ENCODE measurements at regions not wholly inside any gene's neighbourhood (a gene's known extent, or its start where the extent isn't known, plus 50 kb on each side); places are given as distances from the start of the nearest gene placed in this dataset.

DNA sequence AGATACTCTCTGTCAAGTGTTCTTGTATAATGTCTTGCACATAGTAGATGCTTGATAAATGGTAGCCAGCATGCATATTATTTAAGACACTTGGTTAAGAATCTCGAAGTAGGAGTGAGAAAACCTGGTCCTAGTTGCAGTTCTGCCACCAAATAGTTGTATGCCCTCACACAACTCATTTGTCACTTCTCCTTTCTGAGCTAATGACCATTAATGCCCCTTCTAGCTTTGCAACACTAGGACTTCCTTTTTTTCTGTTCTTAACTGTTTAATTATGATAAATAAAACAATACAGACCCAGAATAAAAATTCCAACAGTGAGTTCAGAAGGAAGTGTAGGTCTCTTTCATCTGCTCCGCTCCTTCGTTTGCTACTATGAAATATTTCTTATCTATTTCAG is 453.6 kb downstream of the TMEM135 start:
- Histone ChIP-seq H3K9me2 (replicated peaks; ENCODE audit: insufficient read depth, low read length) (no peaks in the 10 kb centered on the region), H3K4me3 (ENCODE audit: low read length) (no peak overlapping the region), H3F3A (ENCODE audit: insufficient read depth, low read length) (no peaks in the 10 kb centered on the region), H3K36me3 (replicated peaks; ENCODE audit: insufficient read depth, low read length) (no peaks in the 10 kb centered on the region), H3K9me3 (replicated peaks; ENCODE audit: insufficient read depth, low read length) (no peaks in the 10 kb centered on the region), H4K20me1 (ENCODE audit: insufficient read depth, low read length) (no peaks in the 10 kb centered on the region), H2AFZ (ENCODE audit: low read length) (no peak overlapping the region), H3K9ac (ENCODE audit: low read length) (no peak overlapping the region), H3K4me2 (ENCODE audit: low read depth, low read length) (no peak overlapping the region), H3K4me1 (ENCODE audit: low read length) (no peaks in the 10 kb centered on the region), H3K27ac (ENCODE audit: low read length) (no peak overlapping the region), H3K27me3 (replicated peaks; ENCODE audit: insufficient read depth, low read length) (no peaks in the 10 kb centered on the region), H3K79me2 (ENCODE audit: low read length) (no peaks in the 10 kb centered on the region)
- no peak for DNase-seq
- TF ChIP-seq EZH2 (optimal IDR thresholded peaks at IDR 0.05; ENCODE audit: low read depth, low read length): no peak
- no peak for TF ChIP-seq EZH2phosphoT487 (IDR thresholded peaks at IDR 0.05; ENCODE audit: low read length)
- TF ChIP-seq, protein P1, sequence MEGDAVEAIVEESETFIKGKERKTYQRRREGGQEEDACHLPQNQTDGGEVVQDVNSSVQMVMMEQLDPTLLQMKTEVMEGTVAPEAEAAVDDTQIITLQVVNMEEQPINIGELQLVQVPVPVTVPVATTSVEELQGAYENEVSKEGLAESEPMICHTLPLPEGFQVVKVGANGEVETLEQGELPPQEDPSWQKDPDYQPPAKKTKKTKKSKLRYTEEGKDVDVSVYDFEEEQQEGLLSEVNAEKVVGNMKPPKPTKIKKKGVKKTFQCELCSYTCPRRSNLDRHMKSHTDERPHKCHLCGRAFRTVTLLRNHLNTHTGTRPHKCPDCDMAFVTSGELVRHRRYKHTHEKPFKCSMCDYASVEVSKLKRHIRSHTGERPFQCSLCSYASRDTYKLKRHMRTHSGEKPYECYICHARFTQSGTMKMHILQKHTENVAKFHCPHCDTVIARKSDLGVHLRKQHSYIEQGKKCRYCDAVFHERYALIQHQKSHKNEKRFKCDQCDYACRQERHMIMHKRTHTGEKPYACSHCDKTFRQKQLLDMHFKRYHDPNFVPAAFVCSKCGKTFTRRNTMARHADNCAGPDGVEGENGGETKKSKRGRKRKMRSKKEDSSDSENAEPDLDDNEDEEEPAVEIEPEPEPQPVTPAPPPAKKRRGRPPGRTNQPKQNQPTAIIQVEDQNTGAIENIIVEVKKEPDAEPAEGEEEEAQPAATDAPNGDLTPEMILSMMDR (IDR thresholded peaks at IDR 0.05; ENCODE audit: low read length): no peak

DNA sequence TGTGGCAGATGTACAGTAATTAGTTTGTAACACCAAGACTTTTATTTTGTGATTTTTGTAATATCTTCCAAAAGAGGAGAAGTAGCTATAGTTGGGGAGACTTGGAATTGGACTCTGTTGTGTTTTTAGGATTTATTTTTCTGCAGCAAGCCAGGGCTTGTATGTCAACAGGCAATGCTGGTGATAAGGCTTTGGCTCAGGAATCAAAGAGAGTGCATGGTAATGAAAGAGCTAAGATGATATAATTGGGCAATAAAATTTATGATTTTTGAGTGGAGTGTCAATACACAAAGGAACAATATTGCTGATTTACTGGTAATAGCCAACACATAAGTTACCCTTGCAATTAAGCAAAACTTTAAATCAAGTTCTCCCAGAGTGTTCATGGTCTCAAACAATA is 452.9 kb downstream of the TMEM135 start:
- no peaks in the 10 kb centered on the region for H4K20me1 ChIP-seq (ENCODE audit: insufficient read depth, low read length)
- H3K27me3 ChIP-seq (replicated peaks; ENCODE audit: insufficient read depth, low read length): no peaks in the 10 kb centered on the region
- no peak overlapping the region for H3K4me2 ChIP-seq (ENCODE audit: low read depth, low read length)
- H3K79me2 ChIP-seq (ENCODE audit: low read length): no peaks in the 10 kb centered on the region
- H3K4me1 ChIP-seq (ENCODE audit: low read length): no peaks in the 10 kb centered on the region
- no peak overlapping the region for H2AFZ ChIP-seq (ENCODE audit: low read length)
- no peaks in the 10 kb centered on the region for H3F3A ChIP-seq (ENCODE audit: insufficient read depth, low read length)
- H3K9ac ChIP-seq (ENCODE audit: low read length): no peak overlapping the region
- no peak overlapping the region for H3K27ac ChIP-seq (ENCODE audit: low read length)
- H3K9me3 ChIP-seq (replicated peaks; ENCODE audit: insufficient read depth, low read length): no peaks in the 10 kb centered on the region
- DNase-seq: no peak
- TF ChIP-seq EZH2phosphoT487 (IDR thresholded peaks at IDR 0.05; ENCODE audit: low read length): no peak
- TF ChIP-seq, protein P1 (IDR thresholded peaks at IDR 0.05; ENCODE audit: low read length): no peak
- TF ChIP-seq EZH2 (optimal IDR thresholded peaks at IDR 0.05; ENCODE audit: low read depth, low read length): no peak
- no peak overlapping the region for H3K4me3 ChIP-seq (ENCODE audit: low read length)
- H3K9me2 ChIP-seq (replicated peaks; ENCODE audit: insufficient read depth, low read length): no peaks in the 10 kb centered on the region
- H3K36me3 ChIP-seq (replicated peaks; ENCODE audit: insufficient read depth, low read length): no peaks in the 10 kb centered on the region

DNA sequence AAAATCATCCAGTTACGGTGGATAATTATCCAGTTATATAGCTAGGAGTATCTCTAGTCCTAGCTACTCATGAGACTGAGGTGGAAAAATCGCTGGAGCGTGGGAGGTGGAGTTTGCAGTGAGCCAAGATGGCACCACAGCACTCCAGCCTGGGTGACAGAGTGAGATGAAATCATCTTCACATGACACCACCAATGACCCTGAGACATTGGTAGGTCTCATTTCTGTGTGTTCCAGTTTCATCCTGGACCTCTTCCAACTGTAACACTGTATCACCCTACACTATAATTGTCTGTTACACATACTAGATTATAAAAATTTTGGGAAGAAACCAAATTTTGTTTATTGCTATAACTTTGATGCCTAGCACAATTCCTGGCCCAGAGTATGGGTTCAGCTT is 446.8 kb downstream of the TMEM135 start:
- Histone ChIP-seq H3K36me3 (replicated peaks; ENCODE audit: insufficient read depth, low read length) (no peaks in the 10 kb centered on the region), H3F3A (ENCODE audit: insufficient read depth, low read length) (no peaks in the 10 kb centered on the region), H3K9me3 (replicated peaks; ENCODE audit: insufficient read depth, low read length) (no peaks in the 10 kb centered on the region), H4K20me1 (ENCODE audit: insufficient read depth, low read length) (no peaks in the 10 kb centered on the region), H3K27ac (ENCODE audit: low read length) (no peak overlapping the region), H3K4me1 (ENCODE audit: low read length) (no peaks in the 10 kb centered on the region), H3K4me3 (ENCODE audit: low read length) (no peak overlapping the region), H3K4me2 (ENCODE audit: low read depth, low read length) (no peak overlapping the region), H3K27me3 (replicated peaks; ENCODE audit: insufficient read depth, low read length) (no peaks in the 10 kb centered on the region), H3K9me2 (replicated peaks; ENCODE audit: insufficient read depth, low read length) (no peaks in the 10 kb centered on the region), H3K79me2 (ENCODE audit: low read length) (no peaks in the 10 kb centered on the region), H3K9ac (ENCODE audit: low read length) (no peak overlapping the region), H2AFZ (ENCODE audit: low read length) (no peak overlapping the region)
- no peak for TF ChIP-seq EZH2 (optimal IDR thresholded peaks at IDR 0.05; ENCODE audit: low read depth, low read length)
- no peak for TF ChIP-seq EZH2phosphoT487 (IDR thresholded peaks at IDR 0.05; ENCODE audit: low read length)
- TF ChIP-seq, protein P1 (IDR thresholded peaks at IDR 0.05; ENCODE audit: low read length): no peak
- no peak for DNase-seq

Data from MM.1S (cell line).